NB4 (cell line): ENCODE measurements at regions not wholly inside any gene's neighbourhood (a gene's known extent, or its start where the extent isn't known, plus 50 kb on each side); places are given as distances from the start of the nearest gene placed in this dataset.

Experiments
- CTCF ChIP-seq: IDR thresholded peaks from one replicate; pipeline ENCODE4 v1.5.1; 2012; ENCODE audit warnings: low read depth, low read length
- MAX ChIP-seq: IDR thresholded peaks from 2 replicates; pipeline ENCODE4 v1.6.1; 2011; ENCODE audit warnings: low read depth, low read length
- MYC ChIP-seq: IDR thresholded peaks from 2 replicates; pipeline ENCODE4 v1.6.1; 2011; ENCODE audit warnings: low read depth, low read length
- POLR2A ChIP-seq: IDR thresholded peaks from 2 replicates; pipeline ENCODE4 v1.6.1; 2011; ENCODE audit warnings: mild to moderate bottlenecking; ENCODE audit not compliant: insufficient read length; ENCODE audit errors: extremely low read depth

- TF ChIP-seq CTCF (no peak), POLR2A (no peak), MYC (no peak), MAX (no peak)
Measured at GRCh38 chr16:65829076-65829475, 537.4 kb upstream of the CDH5 start.
